Astrocyte (in vitro differentiated cells and primary cell): ENCODE measurements at regions not wholly inside any gene's neighbourhood (a gene's known extent, or its start where the extent isn't known, plus 50 kb on each side); places are given as distances from the start of the nearest gene placed in this dataset.

ENCODE experiments used
- EZH2 ChIP-seq: IDR thresholded peaks from 2 replicates; pipeline ENCODE4 v1.6.1; 2012; ENCODE audit warnings: mild to moderate bottlenecking, low read length, inconsistent platforms; ENCODE audit not compliant: insufficient read depth
- TF ChIP-seq, protein P1 (sequence below): IDR thresholded peaks from 2 replicates; pipeline ENCODE4 v1.5.1; 2011; ENCODE audit warnings: low read depth, mild to moderate bottlenecking, inconsistent platforms, low read length, moderate library complexity; ENCODE audit not compliant: insufficient read depth

DNA sequence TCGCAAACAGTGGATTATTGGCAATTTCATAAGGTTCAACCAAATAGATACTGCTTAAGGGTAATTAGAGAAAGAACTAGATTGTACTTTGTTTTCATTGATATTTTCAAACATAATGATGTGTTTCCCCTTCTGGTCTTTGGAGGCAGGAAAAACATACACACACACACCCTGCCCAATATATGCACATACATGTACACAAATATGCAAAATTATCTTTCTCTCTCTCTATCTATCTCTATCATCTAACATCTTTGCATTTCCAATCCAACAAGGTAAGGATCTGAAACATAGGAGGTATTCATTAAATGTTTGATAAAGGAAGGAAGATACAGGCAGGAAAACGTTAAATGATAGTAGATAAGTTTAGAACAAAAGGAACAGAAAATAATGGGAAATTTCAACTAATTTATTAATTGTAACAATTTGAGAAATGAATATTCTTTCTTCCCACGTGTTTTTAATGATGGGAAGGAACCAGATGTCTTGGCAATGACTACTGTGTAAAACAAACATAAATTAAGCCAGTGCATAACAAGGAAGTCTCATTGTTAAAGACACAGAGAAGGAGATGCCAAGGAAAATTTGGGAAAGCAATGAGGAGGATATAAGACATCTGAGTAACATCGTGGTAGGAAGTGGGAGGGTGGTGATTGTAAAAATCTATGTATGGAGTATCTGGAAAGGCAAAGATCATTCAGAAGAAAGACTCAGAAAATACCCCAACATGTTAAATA is 532.1 kb downstream of the GBA3 start:
- no peak for TF ChIP-seq EZH2
- TF ChIP-seq, protein P1, sequence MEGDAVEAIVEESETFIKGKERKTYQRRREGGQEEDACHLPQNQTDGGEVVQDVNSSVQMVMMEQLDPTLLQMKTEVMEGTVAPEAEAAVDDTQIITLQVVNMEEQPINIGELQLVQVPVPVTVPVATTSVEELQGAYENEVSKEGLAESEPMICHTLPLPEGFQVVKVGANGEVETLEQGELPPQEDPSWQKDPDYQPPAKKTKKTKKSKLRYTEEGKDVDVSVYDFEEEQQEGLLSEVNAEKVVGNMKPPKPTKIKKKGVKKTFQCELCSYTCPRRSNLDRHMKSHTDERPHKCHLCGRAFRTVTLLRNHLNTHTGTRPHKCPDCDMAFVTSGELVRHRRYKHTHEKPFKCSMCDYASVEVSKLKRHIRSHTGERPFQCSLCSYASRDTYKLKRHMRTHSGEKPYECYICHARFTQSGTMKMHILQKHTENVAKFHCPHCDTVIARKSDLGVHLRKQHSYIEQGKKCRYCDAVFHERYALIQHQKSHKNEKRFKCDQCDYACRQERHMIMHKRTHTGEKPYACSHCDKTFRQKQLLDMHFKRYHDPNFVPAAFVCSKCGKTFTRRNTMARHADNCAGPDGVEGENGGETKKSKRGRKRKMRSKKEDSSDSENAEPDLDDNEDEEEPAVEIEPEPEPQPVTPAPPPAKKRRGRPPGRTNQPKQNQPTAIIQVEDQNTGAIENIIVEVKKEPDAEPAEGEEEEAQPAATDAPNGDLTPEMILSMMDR, result no peak
